GM18951 (cell line): ENCODE measurements at regions not wholly inside any gene's neighbourhood (a gene's known extent, or its start where the extent isn't known, plus 50 kb on each side); places are given as distances from the start of the nearest gene placed in this dataset.

Source experiments
- POLR2A ChIP-seq: IDR thresholded peaks from 4 replicates; pipeline ENCODE4 v1.6.1; 2011; ENCODE audit warnings: mild to moderate bottlenecking; ENCODE audit not compliant: insufficient read length, insufficient read depth; ENCODE audit errors: extremely low read depth
- in situ Hi-C: fragments of 300-500 bp; cut with MboI; formaldehyde crosslinking; loops from one replicate; pipeline ENCODE4 v1.12.0; 2022; ENCODE audit warnings: low sequenced_read_pairs, mixed read lengths, inconsistent platforms; ENCODE audit not compliant: unreplicated experiment

- no peak for TF ChIP-seq POLR2A
- in situ Hi-C loops = no loop called here
Observed at GRCh38 chr13:68145852-68146251, 915.7 kb upstream of the PCDH9 start.

- in situ Hi-C loops = no loop called here
- TF ChIP-seq POLR2A = no peak
Observed at GRCh38 chr13:68128297-68128915, 898.3 kb upstream of the PCDH9 start.

- in situ Hi-C loops = no loop called here
- no peak for TF ChIP-seq POLR2A
Observed at GRCh38 chr13:68125087-68125480, 894.9 kb upstream of the PCDH9 start.

GRCh38 chr13:68124437-68125086, 894.4 kb upstream of the PCDH9 start:
- no peak for TF ChIP-seq POLR2A
- in situ Hi-C loops = no loop called here

GRCh38 chr13:68110178-68110768, 880.1 kb upstream of the PCDH9 start:
- TF ChIP-seq POLR2A = no peak
- in situ Hi-C loops = no loop called here

- in situ Hi-C loops = no loop called here
Observed at GRCh38 chr13:68107667-68108066, 877.5 kb upstream of the PCDH9 start.

GRCh38 chr13:68099631-68100030, 869.5 kb upstream of the PCDH9 start:
- in situ Hi-C loops = no loop called here

More at GRCh38 chr13:68107667-68108066, 877.5 kb upstream of the PCDH9 start:
- TF ChIP-seq POLR2A = no peak

GRCh38 chr13:68081061-68081460, 850.9 kb upstream of the PCDH9 start:
- TF ChIP-seq POLR2A = no peak
- in situ Hi-C loops = no loop called here

More at GRCh38 chr13:68099631-68100030, 869.5 kb upstream of the PCDH9 start:
- no peak for TF ChIP-seq POLR2A

- no peak for TF ChIP-seq POLR2A
- in situ Hi-C loops = no loop called here
Observed at GRCh38 chr13:68078874-68079273, 848.7 kb upstream of the PCDH9 start.

GRCh38 chr13:68078469-68078868, 848.3 kb upstream of the PCDH9 start:
- in situ Hi-C loops = no loop called here
- no peak for TF ChIP-seq POLR2A

- in situ Hi-C loops = no loop called here
- no peak for TF ChIP-seq POLR2A
Observed at GRCh38 chr13:68076046-68076445, 845.9 kb upstream of the PCDH9 start.

- in situ Hi-C loops = no loop called here
- no peak for TF ChIP-seq POLR2A
Observed at GRCh38 chr13:68066879-68067513, 836.9 kb upstream of the PCDH9 start.

GRCh38 chr13:68064001-68064770, 834.0 kb upstream of the PCDH9 start:
- TF ChIP-seq POLR2A = no peak
- in situ Hi-C loops = no loop called here
